ENCODE measurements at regions not wholly inside any gene's neighbourhood (a gene's known extent, or its start where the extent isn't known, plus 50 kb on each side); places are given as distances from the start of the nearest gene placed in this dataset.
"Not testable (repeated sequence)": the region's sequence is repeated elsewhere in the genome, so short reads cannot be mapped to it uniquely, and the experiment has no call there.

DNA sequence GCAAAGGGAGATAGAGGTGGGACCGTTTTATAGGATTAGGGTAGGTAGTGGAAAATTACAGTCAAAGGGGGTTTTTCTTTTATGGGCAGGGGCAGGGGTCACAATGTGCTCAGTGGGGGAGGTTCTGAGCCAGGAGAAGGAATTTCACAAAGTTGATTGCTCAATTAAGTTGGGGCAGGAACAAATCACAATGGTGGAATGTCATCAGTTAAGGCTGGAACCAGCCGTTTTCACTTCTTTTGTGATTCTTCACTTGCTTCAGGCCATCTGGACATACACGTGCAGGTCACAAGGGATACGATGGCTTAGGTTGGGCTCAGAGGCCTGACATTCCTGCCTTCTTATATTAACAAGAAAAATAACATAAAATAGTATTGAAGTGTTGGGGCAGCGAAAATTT is 453.8 kb downstream of the VGLL3 start:
- DNase-seq: no peak

DNA sequence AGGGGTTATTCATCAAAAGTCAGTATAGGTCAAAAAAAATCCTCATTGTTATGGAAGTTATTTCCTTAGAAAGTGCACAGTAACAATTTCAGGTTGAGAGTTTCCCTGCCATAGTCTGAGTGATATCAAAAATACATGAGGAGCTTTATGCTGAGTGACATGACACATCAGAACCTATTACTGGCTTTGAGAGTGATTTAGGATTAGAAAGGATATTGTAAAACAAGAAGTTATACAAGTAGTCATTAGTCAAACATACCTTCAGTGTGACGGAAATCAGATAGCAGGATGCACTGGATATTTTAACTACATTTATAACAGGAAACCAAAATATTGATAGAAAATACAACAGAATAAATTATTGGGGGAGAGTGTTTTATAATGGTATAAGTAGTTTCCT is 471.1 kb downstream of the VGLL3 start:
- DNase-seq: no peak

- DNase-seq: no peak
Measured at GRCh38 chr3:86481636-86482035, 509.3 kb downstream of the VGLL3 start.

- DNase-seq: no peak
Measured at GRCh38 chr3:86481031-86481430, 509.9 kb downstream of the VGLL3 start.

DNA sequence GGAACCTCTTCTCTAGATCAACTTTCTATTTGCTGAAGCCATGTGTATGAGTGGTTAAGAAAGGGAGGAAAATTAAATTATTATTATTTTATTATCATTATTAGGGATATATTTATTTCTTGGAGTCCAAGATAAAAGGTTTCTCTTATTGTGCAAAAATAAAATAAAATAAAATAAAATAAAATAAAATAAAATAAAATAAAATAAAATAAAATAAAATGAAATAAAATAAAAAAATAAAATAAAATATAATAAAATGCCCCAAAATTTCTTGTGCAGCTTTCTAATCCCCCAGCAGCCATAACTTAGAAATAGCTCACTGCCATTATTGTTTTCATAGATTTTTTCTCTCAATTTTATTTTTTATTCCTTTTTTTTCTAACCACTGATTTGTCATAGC is 526.8 kb downstream of the VGLL3 start:
- no peak for DNase-seq

- DNase-seq: no peak
Measured at GRCh38 chr3:86451749-86452148, 539.2 kb downstream of the VGLL3 start.

DNA sequence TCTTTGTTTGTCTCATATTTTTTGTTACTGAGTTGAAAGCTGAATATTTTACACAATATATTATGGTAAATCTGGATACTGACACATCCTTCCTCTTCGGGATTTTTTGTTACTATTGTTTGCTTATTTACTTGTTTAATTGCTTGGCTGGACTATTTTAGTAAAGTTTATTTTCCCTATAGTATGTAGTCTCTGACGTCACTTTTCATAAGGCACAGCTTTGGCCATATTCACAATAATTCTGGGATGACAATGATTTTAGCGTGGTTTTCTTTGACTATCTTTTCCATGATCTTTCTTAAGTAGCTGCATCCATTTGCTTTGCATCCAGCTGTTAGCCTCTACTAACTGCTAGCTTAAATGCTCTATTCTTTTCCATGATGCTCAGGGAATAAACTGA is 552.4 kb downstream of the VGLL3 start:
- no peak for DNase-seq

GRCh38 chr3:86427343-86427742 is 563.6 kb downstream of the VGLL3 start:
- no peak for DNase-seq

DNA sequence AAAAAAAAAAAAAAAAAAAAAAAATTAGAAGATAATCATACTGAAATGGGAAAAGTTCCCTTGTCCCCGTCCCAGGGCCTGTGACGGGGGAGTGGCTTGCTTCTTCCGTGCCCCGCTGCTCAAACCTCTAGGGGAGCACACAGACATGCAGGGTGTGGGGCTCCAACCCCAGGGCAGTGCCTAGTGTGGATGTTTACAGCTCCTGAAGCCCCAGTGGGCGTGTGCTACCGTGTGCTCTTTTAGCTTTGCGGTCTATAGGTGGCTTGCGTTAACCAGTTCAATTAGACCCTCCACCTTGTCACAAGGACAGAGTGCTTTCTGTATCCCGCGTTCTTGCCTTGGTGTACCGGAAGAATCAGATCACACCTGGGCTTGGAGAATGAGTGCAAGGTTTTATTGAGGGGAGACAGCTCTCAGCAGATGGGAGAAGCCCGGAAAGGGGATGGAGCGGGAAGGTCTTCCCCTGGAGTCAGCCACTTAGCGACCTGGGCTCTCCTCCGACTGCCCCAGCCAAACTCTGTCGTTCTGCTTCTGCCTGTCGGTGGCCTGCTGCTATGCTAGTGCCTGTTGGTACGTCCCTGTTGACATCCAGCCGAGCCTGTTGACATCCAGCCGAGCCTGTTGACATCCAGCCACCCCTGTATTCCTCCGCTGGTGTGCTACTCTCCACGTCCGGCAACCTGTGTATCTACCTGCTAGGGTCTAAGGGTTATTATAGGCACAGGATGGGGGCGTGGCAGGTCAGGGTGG is 569.8 kb downstream of the VGLL3 start:
- DNase-seq: no peak

DNA sequence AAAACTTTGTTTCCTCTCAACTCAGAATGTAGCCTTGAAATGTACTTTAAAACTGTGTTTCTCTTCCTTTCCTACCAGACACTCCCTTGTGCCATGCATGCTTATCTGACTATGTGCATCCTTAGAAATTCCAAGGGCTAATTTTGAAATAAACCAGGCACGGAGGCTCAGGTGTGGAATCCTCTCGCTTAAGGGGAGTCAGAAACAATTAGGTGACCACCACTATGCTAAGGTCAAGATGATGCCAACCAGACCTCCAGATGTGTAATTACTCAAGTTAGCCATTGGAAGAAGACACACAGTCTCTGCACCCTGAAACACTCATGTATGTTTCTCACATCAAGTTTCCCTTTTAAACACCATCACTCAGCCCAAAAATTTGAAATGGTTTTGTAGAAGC is 572.1 kb downstream of the VGLL3 start:
- no peak for DNase-seq

- DNase-seq: no peak
Measured at GRCh38 chr3:86416334-86416733, 574.6 kb downstream of the VGLL3 start.

DNA sequence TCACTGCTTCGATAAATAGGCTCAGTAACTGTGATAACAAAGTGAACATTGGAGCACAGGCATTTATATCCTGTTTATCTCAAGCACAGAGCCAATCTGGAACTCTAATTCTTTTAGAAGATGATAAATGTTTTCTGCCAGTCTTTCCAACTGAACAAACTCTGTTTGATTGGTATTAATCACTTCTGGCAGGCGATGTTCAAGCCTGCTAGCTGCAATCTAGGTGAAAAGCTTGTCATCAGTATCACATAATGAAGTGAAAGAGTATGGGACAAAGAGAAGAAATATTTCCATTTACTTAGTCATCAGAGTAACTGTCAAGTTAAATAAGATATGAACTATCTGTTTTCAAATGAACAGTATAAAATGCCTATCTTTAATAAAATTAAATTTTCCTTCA is 577.3 kb downstream of the VGLL3 start:
- no peak for DNase-seq

- no peak for DNase-seq
Measured at GRCh38 chr3:86410587-86410986, 580.4 kb downstream of the VGLL3 start.

DNA sequence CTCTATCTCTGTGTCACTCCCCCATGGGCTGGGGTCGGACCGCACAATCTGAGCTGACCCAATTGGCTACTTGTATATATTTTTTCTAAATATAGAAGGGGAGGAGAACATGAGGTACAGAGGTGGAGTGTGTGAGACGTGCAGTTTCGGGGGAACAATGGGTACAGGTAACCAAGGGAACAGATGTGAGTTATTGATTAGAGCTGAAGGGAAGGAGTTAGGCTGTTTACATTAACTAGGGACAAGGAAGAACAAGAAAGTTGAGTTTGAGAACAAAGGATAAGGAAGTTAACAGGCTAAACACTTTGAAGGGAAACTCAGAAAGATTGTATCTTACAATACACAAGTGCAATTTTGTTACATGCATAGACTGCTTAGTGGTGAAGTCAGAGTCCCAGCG is 601.2 kb downstream of the VGLL3 start:
- DNase-seq: not testable (repeated sequence)

GRCh38 chr3:86388820-86389219 is 602.1 kb downstream of the VGLL3 start:
- DNase-seq: no peak

- DNase-seq: no peak
Measured at GRCh38 chr3:86382556-86382955, 608.4 kb downstream of the VGLL3 start.

GRCh38 chr3:86381247-86381646 is 609.7 kb downstream of the VGLL3 start:
- no peak for DNase-seq

GRCh38 chr3:86379280-86379679 is 611.7 kb downstream of the VGLL3 start:
- DNase-seq: no peak

DNA sequence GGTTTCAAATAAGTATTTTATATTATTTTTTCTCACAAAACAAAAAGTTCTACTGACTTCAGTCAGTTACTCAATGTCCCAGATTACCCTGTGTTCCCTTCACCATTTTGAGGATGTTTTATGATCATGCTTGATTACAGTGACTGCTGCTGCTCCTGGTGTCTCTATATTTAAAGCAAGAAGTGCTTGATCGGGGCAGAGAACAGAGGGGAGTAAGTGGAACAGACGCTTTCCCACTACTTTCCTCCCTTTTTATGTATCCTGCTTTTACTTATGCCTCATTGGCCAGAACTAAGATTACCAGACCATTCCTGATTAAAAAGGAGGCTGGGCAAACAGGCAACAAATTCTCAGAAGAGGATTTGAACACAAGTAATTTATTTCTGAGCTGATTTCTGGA is 612.1 kb downstream of the VGLL3 start:
- DNase-seq: no peak

- DNase-seq: not testable (repeated sequence)
Measured at GRCh38 chr3:86335566-86335965, 655.4 kb downstream of the VGLL3 start.

- no peak for DNase-seq
Measured at GRCh38 chr3:86333636-86334035, 657.3 kb downstream of the VGLL3 start.

GRCh38 chr3:86303935-86304334 is 687.0 kb downstream of the VGLL3 start:
- no peak for DNase-seq

DNA sequence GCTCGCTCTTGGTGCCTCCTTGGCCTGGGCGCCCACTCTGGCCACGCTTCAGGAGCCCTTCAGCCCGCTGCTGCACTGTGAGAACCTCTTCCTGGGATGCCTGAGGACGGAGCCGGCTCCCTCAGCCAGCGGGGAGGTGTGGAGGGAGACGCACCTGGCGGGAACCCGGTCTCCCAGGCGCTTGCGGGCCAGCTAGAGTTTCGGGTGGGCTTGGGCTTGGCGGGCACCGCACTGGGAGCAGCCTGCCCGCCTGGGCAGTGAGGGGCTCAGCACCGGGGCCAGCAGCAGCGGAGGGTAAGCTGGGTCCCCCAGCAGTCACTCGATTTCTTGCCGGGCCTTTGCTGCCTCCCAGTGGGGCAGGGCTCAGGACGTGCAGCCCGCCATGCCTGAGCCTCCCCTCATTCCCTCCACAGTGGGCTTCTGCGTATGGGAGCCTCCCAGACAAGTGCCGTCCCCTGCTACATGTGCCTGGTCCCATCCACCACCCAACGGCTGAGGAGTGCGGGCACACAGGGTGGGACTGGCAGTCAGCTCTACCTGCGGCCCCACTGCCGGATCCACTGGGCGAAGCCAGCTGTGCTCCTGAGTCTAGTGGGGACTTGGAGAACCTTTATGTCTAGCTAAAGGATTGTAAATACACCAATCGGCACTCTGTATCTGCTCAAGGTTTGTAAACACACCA is 708.7 kb downstream of the VGLL3 start:
- DNase-seq: no peak

DNA sequence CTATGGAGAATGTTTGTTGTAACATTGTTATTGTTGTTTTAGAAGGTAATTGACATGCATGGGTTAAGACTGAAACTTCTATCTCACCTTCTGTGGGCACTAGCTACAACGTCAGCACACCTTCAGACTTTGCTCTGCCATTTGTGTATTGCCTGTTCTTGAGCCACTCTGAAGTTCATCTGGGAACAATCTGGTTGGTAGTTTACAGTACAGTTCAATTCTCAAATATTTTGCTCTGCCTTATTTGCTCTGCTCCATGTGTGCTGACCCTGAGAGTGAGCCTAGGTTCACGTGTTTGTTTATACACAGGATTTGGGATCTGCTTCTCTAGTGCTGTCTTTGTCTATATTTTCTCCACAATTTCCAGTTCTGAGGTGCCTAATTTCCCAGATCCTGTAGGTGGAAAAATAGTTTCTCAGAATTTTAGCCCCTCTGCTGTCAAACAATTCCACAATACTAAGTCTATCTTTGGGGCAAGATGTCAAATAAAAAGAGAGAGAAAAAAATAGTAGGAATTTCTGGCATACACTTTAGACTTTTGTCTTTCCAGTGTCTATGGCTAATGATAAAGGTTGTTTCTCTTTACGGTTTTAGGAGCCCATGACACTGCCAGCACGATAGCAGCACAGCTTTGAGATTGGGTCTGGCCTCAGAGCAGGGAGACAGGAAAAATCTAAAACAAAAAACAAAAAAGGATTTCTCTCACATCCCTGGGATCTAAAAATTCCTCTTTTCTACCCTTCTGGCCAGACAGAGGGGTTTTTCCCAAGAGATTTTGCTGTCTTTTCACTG is 721.4 kb downstream of the VGLL3 start:
- no peak for DNase-seq

Measured in suppressor macrophage (primary cell).